ENCODE measurements at regions not wholly inside any gene's neighbourhood (a gene's known extent, or its start where the extent isn't known, plus 50 kb on each side); places are given as distances from the start of the nearest gene placed in this dataset.

- no peak overlapping the region for H3K4me3 ChIP-seq (ENCODE audit: low read depth, low read length)
- TF ChIP-seq CTCF (IDR thresholded peaks at IDR 0.05; ENCODE audit: borderline replicate concordance, insufficient read depth, low read depth, low read length): no peak
Observed at GRCh38 chr13:72462726-72463125, 264.7 kb downstream of the MZT1 start.

GRCh38 chr13:72462166-72462565, 265.3 kb downstream of the MZT1 start:
- no peak overlapping the region for H3K4me3 ChIP-seq (ENCODE audit: low read depth, low read length)
- no peak for TF ChIP-seq CTCF (IDR thresholded peaks at IDR 0.05; ENCODE audit: borderline replicate concordance, insufficient read depth, low read depth, low read length)

GRCh38 chr13:72458701-72459100, 268.7 kb downstream of the MZT1 start:
- TF ChIP-seq CTCF (IDR thresholded peaks at IDR 0.05; ENCODE audit: borderline replicate concordance, insufficient read depth, low read depth, low read length): no peak
- no peak overlapping the region for H3K4me3 ChIP-seq (ENCODE audit: low read depth, low read length)

- no peak for TF ChIP-seq CTCF (IDR thresholded peaks at IDR 0.05; ENCODE audit: borderline replicate concordance, insufficient read depth, low read depth, low read length)
- H3K4me3 ChIP-seq (ENCODE audit: low read depth, low read length): no peak overlapping the region
Observed at GRCh38 chr13:72457151-72457550, 270.3 kb downstream of the MZT1 start.

GRCh38 chr13:72456486-72456885, 270.9 kb downstream of the MZT1 start:
- TF ChIP-seq CTCF (IDR thresholded peaks at IDR 0.05; ENCODE audit: borderline replicate concordance, insufficient read depth, low read depth, low read length): no peak

GRCh38 chr13:72453161-72453560, 274.3 kb downstream of the MZT1 start:
- no peak overlapping the region for H3K4me3 ChIP-seq (ENCODE audit: low read depth, low read length)
- no peak for TF ChIP-seq CTCF (IDR thresholded peaks at IDR 0.05; ENCODE audit: borderline replicate concordance, insufficient read depth, low read depth, low read length)

More at GRCh38 chr13:72456486-72456885, 270.9 kb downstream of the MZT1 start:
- H3K4me3 ChIP-seq (ENCODE audit: low read depth, low read length): no peak overlapping the region

GRCh38 chr13:72448082-72448481, 279.3 kb downstream of the MZT1 start:
- no peak for TF ChIP-seq CTCF (IDR thresholded peaks at IDR 0.05; ENCODE audit: borderline replicate concordance, insufficient read depth, low read depth, low read length)
- H3K4me3 ChIP-seq (ENCODE audit: low read depth, low read length): no peak overlapping the region

Measured in GM12875 (cell line).